ENCODE measurements at regions not wholly inside any gene's neighbourhood (a gene's known extent, or its start where the extent isn't known, plus 50 kb on each side); places are given as distances from the start of the nearest gene placed in this dataset.

DNA sequence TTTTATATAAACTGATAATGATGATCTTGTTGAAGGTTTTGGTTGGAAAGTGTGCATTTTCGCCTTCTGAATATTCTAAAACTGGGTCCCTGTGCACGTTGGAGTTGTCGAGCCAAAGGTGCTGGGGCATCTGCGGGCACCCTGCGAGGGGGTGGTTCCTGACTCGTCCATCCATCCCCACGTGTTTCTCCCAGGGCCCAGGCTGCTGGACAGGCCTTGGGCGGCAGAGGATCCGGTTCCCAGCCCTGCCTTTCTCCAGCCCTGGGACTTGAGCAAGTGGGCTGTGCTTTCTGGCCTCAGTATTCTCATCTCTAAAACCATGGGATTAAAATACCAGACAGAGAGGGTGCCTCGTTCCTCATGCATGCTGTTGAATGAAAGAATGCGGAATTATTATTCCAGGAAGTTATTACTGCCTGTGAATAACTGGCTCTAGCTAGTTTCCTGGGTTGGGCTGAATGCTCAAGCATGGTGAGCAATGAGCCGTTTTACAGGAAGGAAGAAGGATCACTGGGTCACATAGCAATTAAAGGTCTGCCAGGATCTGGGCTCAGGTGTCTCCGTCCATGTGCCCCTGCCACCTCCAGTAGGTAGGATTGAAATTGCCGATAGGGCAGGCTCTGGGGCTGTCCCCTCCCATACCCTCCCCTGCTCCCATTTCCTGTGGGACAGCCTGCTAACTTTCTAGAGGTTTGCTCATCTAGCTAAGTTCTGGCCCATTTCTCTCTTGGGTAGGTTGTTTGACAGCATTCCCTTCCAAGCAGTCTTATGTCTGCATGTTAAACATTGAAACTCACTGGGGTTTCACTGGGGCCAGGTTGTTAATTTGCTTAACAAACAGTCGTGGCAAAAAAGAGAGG is 77.2 kb upstream of the HS6ST1 start:
- peaks cover 14% of the 10 kb centered on the region for H3K4me1 ChIP-seq (ENCODE audit: control insufficient read depth, extremely low read depth, insufficient read depth, low read length)
- TF ChIP-seq POLR2A (IDR thresholded peaks at IDR 0.05; ENCODE audit: low read depth, low read length) (peak; percentile 28), JUN (IDR thresholded peaks at IDR 0.05; ENCODE audit: borderline replicate concordance, insufficient read depth, insufficient read length, low read depth) (peak; percentile 12), GATA2 (IDR thresholded peaks at IDR 0.05; ENCODE audit: insufficient read depth, insufficient read length, low read depth, low read length) (no peak), POLR2AphosphoS5 (IDR thresholded peaks at IDR 0.05; ENCODE audit: insufficient read depth, low read depth, low read length) (peak; percentile 72), FOS (IDR thresholded peaks at IDR 0.05; ENCODE audit: borderline replicate concordance, insufficient read depth, low read length) (peak; percentile 42)
- TF ChIP-seq, protein P1, sequence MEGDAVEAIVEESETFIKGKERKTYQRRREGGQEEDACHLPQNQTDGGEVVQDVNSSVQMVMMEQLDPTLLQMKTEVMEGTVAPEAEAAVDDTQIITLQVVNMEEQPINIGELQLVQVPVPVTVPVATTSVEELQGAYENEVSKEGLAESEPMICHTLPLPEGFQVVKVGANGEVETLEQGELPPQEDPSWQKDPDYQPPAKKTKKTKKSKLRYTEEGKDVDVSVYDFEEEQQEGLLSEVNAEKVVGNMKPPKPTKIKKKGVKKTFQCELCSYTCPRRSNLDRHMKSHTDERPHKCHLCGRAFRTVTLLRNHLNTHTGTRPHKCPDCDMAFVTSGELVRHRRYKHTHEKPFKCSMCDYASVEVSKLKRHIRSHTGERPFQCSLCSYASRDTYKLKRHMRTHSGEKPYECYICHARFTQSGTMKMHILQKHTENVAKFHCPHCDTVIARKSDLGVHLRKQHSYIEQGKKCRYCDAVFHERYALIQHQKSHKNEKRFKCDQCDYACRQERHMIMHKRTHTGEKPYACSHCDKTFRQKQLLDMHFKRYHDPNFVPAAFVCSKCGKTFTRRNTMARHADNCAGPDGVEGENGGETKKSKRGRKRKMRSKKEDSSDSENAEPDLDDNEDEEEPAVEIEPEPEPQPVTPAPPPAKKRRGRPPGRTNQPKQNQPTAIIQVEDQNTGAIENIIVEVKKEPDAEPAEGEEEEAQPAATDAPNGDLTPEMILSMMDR (IDR thresholded peaks at IDR 0.05; ENCODE audit: extremely low read depth in 1 of 2, insufficient read depth in 1 of 2, low read depth in 1 of 2, low read length in 2 of 2), result no peak
- peak; percentile 59 for DNase-seq (ENCODE audit: low read depth, low spot score)
- peak; percentile 93 for FAIRE-seq
- H3K27ac ChIP-seq (ENCODE audit: insufficient read depth, low read depth, low read length), result peak overlapping the region; percentile 24
- no peaks in the 10 kb centered on the region for H3K27me3 ChIP-seq (ENCODE audit: control insufficient read depth in 2 of 2, insufficient read depth in 2 of 2, low read length in 2 of 2)
- CTCF ChIA-PET, result interaction anchor here (1.0 to 1.2 kb wide), 2 partner anchors 8 to 10 kb away, joined by 3 to 8 read pairs; no protein-coding TSS in a partner anchor
- POLR2A ChIA-PET, result no interaction called here
- H4K20me1 ChIP-seq (replicated peaks; ENCODE audit: control insufficient read depth, extremely low read depth, insufficient read depth, low read length), result no peaks in the 10 kb centered on the region
- H3K36me3 ChIP-seq (ENCODE audit: control insufficient read depth in 2 of 2, extremely low read depth in 1 of 2, insufficient read depth in 2 of 2, low read length in 2 of 2), result no peaks in the 10 kb centered on the region
- H3K79me2 ChIP-seq (ENCODE audit: control insufficient read depth, insufficient read depth, low read length), result no peaks in the 10 kb centered on the region
- no peaks in the 10 kb centered on the region for H3K9me3 ChIP-seq (replicated peaks; ENCODE audit: control insufficient read depth, insufficient read depth, low read length)
- intact Hi-C loops (cut with micrococcal nuclease), result loop anchor here (1.0 kb wide), 1 partner anchor 74 kb away; no protein-coding TSS in a partner anchor
- no peaks in the 10 kb centered on the region for H3K9me1 ChIP-seq (replicated peaks; ENCODE audit: control insufficient read depth, extremely low read depth, insufficient read depth, low read length)
- H3K4me2 ChIP-seq (ENCODE audit: insufficient read depth, low read length), result peak overlapping the region; percentile 49
- dilution Hi-C loops (cut with MboI; ENCODE audit: extremely low pct_ligation_motif_present, low sequenced_read_pairs), result no loop called here
- H3K9ac ChIP-seq (replicated peaks; ENCODE audit: extremely low read depth, insufficient read depth, low read length), result no peak overlapping the region
- H2AFZ ChIP-seq (ENCODE audit: low read depth, low read length), result peak overlapping the region; percentile 78
- no TSS peak for BruUV-seq (replicated peaks)
- no peak overlapping the region for H3K4me3 ChIP-seq (replicated peaks in 1 of 3; ENCODE audit: insufficient read depth in 1 of 3, low read depth in 1 of 3, low read length in 3 of 3)
